Right lobe of liver (tissue), 6 donors: ENCODE measurements at regions not wholly inside any gene's neighbourhood (a gene's known extent, or its start where the extent isn't known, plus 50 kb on each side); places are given as distances from the start of the nearest gene placed in this dataset.

ENCODE experiments used
- ATAC-seq, 4 donors: fragments of 200-7000 bp; cut with Tn5 transposase; one replicate each; pipeline ENCODE4 v1.9.1; 2020; ENCODE audit warnings: mild to moderate bottlenecking in 4 of 4, moderate library complexity in 4 of 4
- DNase-seq, 3 donors: peaks; one replicate each; pipeline ENCODE4 v3.0.0-alpha.2; 2020
- H3K27ac ChIP-seq, 3 donors: fragments of 200-600 bp; one replicate each; pipeline ENCODE4 v1.8.0; 2022
- H3K27me3 ChIP-seq, 2 donors: fragments of 200-600 bp; one replicate each; pipeline ENCODE4 v1.8.0; 2022
- H3K36me3 ChIP-seq, 4 donors: fragments of 200-600 bp; sonication (generic) in 1 of 4; one replicate each; pipeline versions ENCODE4 v1.5.1 to v1.8.0; 2017 to 2022; ENCODE audit warnings: control low read depth in 1 of 4
- H3K4me1 ChIP-seq, 4 donors: fragments of 200-600 bp; sonication (generic) in 1 of 4; one replicate each; pipeline versions ENCODE4 v1.5.1 to v1.8.0; 2017 to 2022; ENCODE audit warnings: control low read depth in 1 of 4
- H3K4me3 ChIP-seq, 3 donors: fragments of 200-600 bp; one replicate each; pipeline ENCODE4 v1.8.0; 2022
- H3K9me3 ChIP-seq, 4 donors: fragments of 200-600 bp; sonication (generic) in 1 of 4; one replicate each; pipeline versions ENCODE4 v1.5.1 to v1.8.0; 2017 to 2022; ENCODE audit warnings: control low read depth in 1 of 4
- POLR2A ChIP-seq: fragments of 450-650 bp; IDR thresholded peaks from one replicate; pipeline ENCODE4 v1.6.1; 2017; ENCODE audit warnings: antibody characterized with exemption, mild to moderate bottlenecking
- WGBS: methylation state at CpG from one replicate; pipeline ENCODE4 v1.1.6; 2018; ENCODE audit warnings: low coverage, low lambda C conversion rate; ENCODE audit not compliant: insufficient coverage; ENCODE audit errors: missing lambda C conversion rate; 5-methylcytosine and 5-hydroxymethylcytosine counted together
- intact Hi-C, 2 donors: fragments of 100-400 bp; cut with DNase I; formaldehyde crosslinking; loops; one replicate each; pipeline versions ENCODE4 v1.11.2 to v1.14.1; 2022
- TF ChIP-seq, protein P1 (sequence below), 4 donors: fragments of 200-600 bp in 3 of 4; fragments of 450-650 bp in 1 of 4; IDR thresholded peaks; one replicate each; pipeline versions ENCODE4 v1.5.1 to v1.8.0; 2016 to 2022; ENCODE audit warnings: antibody characterized with exemption in 4 of 4, mild to moderate bottlenecking in 2 of 4
- donor health status: DM: no; HTN: yes; CAD: no.
- donor health status: DM: no; HTN: no; CAD: no.
- donor health status: DM: no; HTN: no; CAD: no.
- donor health status: DM: no; HTN: yes; CAD: no.
- donor health status: DM: no; HTN: yes; CAD: no.

- DNase-seq, result no peak
- 39% methylated on average over 2 of the region's 2 CpGs for WGBS
- no peak for ATAC-seq
- TF ChIP-seq, protein P1, sequence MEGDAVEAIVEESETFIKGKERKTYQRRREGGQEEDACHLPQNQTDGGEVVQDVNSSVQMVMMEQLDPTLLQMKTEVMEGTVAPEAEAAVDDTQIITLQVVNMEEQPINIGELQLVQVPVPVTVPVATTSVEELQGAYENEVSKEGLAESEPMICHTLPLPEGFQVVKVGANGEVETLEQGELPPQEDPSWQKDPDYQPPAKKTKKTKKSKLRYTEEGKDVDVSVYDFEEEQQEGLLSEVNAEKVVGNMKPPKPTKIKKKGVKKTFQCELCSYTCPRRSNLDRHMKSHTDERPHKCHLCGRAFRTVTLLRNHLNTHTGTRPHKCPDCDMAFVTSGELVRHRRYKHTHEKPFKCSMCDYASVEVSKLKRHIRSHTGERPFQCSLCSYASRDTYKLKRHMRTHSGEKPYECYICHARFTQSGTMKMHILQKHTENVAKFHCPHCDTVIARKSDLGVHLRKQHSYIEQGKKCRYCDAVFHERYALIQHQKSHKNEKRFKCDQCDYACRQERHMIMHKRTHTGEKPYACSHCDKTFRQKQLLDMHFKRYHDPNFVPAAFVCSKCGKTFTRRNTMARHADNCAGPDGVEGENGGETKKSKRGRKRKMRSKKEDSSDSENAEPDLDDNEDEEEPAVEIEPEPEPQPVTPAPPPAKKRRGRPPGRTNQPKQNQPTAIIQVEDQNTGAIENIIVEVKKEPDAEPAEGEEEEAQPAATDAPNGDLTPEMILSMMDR (IDR thresholded peaks at IDR 0.05), result no peak
- no peak for TF ChIP-seq POLR2A
- intact Hi-C loops, result no loop called here
- Histone ChIP-seq H3K4me3 (no peak overlapping the region), H3K36me3 (no peaks in the 10 kb centered on the region), H3K27ac (no peak overlapping the region), H3K9me3 (no peaks in the 10 kb centered on the region), H3K27me3 (no peaks in the 10 kb centered on the region), H3K4me1 (peaks cover 0 to 6% (median 0%) of the 10 kb centered on the region in 4 donors)
Observed at GRCh38 chr5:33337637-33337992, 103.2 kb upstream of the TARS1 start.

GRCh38 chr5:33338336-33339110 lies 102.2 kb upstream of the TARS1 start:
- H3K36me3 ChIP-seq, result no peaks in the 10 kb centered on the region
- peaks cover 0 to 6% (median 0%) of the 10 kb centered on the region in 4 donors for H3K4me1 ChIP-seq
- ATAC-seq (peak; percentile 53 to 90 (median 71)), DNase-seq (no peak)
- no peak overlapping the region for H3K27ac ChIP-seq
- no peaks in the 10 kb centered on the region for H3K27me3 ChIP-seq
- TF ChIP-seq, protein P1 (IDR thresholded peaks at IDR 0.05), result no peak
- no peak for TF ChIP-seq POLR2A
- H3K4me3 ChIP-seq, result no peak overlapping the region
- no peaks in the 10 kb centered on the region for H3K9me3 ChIP-seq
- WGBS, result 65% methylated on average over 4 of the region's 4 CpGs
- intact Hi-C loops, result no loop called here

- H3K4me1 ChIP-seq, result peaks cover 0 to 6% (median 0%) of the 10 kb centered on the region in 4 donors
- no peak for DNase-seq
- H3K9me3 ChIP-seq, result no peaks in the 10 kb centered on the region
- no peak overlapping the region for H3K27ac ChIP-seq
- H3K4me3 ChIP-seq, result no peak overlapping the region
- ATAC-seq, result no peak
- H3K36me3 ChIP-seq, result no peaks in the 10 kb centered on the region
- H3K27me3 ChIP-seq, result no peaks in the 10 kb centered on the region
- no peak for TF ChIP-seq POLR2A
- TF ChIP-seq, protein P1 (IDR thresholded peaks at IDR 0.05), result no peak
- intact Hi-C loops, result no loop called here
Observed at GRCh38 chr5:33339413-33339812, 101.4 kb upstream of the TARS1 start.

GRCh38 chr5:33340195-33340594 lies 100.6 kb upstream of the TARS1 start:
- Histone ChIP-seq H3K4me3 (no peak overlapping the region), H3K36me3 (no peaks in the 10 kb centered on the region), H3K4me1 (peaks cover 0 to 6% (median 0%) of the 10 kb centered on the region in 4 donors), H3K27me3 (no peaks in the 10 kb centered on the region), H3K27ac (no peak overlapping the region), H3K9me3 (no peaks in the 10 kb centered on the region)
- DNase-seq (no peak), ATAC-seq (no peak)
- intact Hi-C loops, result no loop called here
- 58% methylated on average over 3 of the region's 3 CpGs for WGBS
- TF ChIP-seq, protein P1 (IDR thresholded peaks at IDR 0.05), result no peak
- no peak for TF ChIP-seq POLR2A
